GM18951 (cell line): ENCODE measurements at regions not wholly inside any gene's neighbourhood (a gene's known extent, or its start where the extent isn't known, plus 50 kb on each side); places are given as distances from the start of the nearest gene placed in this dataset.

Experiments
- POLR2A ChIP-seq: IDR thresholded peaks from 4 replicates; pipeline ENCODE4 v1.6.1; 2011; ENCODE audit warnings: mild to moderate bottlenecking; ENCODE audit not compliant: insufficient read length, insufficient read depth; ENCODE audit errors: extremely low read depth
- in situ Hi-C: fragments of 300-500 bp; cut with MboI; formaldehyde crosslinking; loops from one replicate; pipeline ENCODE4 v1.12.0; 2022; ENCODE audit warnings: low sequenced_read_pairs, mixed read lengths, inconsistent platforms; ENCODE audit not compliant: unreplicated experiment

DNA sequence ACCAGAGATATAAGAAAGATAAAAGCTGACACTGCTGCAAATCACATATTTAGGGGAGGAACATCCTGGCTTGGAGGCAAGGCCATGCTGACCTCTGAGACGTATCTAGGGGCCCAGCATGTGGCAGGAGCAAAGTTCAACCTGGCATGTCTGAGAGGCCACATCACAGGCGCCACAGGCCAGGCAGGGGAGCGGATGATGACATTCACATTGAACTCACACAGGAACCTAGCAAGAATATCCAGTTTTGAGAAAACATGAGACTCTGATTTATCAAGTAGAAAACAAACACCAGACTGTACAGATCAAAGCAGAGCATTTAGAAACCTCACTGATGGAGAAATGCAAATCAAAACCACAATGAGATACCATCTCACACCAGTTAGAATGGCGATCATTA, 64.2 kb upstream of the STK32A start:
- TF ChIP-seq POLR2A, result no peak
- in situ Hi-C loops, result no loop called here

DNA sequence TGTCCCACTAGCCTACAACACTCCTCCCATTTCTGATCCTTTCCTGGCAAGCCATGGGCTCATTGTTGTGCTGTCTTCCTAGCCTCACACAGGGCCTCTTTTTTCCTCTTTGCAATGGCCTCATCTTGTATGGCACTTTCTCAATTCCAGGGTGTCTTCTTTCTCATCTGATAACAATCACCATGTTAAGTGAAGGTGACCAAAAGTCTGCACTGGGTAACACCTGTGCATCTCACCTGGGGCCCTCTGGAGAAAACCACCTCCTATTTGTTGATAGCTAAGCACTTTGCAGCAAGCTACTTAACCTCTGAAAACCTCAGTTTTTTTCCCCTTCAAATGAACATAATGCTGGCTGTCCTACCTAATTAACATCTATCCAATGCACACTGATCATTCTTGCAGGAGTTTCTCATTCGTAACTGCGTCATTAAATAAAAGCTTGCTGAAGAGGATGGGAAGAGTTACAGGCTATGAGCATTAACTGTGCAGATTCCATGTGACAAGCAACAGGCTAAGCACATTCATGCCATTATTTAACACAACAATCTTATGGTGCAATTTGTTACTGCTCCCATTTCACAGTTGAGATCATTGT, 60.1 kb upstream of the STK32A start:
- in situ Hi-C loops, result loop anchor here (25.0 kb wide), 1 partner anchor 637 kb away; no protein-coding TSS in a partner anchor
- no peak for TF ChIP-seq POLR2A

DNA sequence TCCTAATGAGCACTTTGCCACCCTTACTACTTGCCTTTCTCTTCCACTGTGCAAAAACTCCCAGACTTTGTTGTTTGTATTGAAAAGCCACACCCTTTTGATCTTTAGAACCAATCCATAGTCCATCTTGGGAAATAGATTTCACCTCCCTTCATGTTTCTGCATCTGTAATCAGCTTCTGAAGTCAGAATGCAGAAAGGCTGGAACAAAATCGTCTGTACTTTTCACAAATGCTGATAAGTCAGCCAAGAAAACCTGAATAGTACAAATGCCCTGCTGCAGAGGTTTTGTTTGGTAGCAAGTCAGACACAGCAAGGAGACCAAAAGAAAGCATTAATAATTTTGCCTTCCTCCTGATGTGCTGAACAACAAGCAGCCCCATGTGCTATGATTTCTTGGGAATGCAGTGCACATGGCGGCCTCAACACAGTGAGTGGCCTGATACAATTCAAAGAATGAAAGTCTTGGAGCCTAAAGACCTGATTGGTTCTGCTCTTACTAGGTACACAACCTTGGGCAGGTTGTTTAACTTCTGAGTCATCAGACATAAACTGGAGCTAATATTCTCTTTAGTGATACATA, 59.2 kb upstream of the STK32A start:
- in situ Hi-C loops, result loop anchor here (25.0 kb wide), 1 partner anchor 638 kb away; no protein-coding TSS in a partner anchor
- TF ChIP-seq POLR2A, result no peak

- TF ChIP-seq POLR2A, result no peak
- in situ Hi-C loops, result loop anchor here (25.0 kb wide), 1 partner anchor 639 kb away; no protein-coding TSS in a partner anchor
These were observed 58.4 kb upstream of the STK32A start for GRCh38 chr5:147176422-147176821.

DNA sequence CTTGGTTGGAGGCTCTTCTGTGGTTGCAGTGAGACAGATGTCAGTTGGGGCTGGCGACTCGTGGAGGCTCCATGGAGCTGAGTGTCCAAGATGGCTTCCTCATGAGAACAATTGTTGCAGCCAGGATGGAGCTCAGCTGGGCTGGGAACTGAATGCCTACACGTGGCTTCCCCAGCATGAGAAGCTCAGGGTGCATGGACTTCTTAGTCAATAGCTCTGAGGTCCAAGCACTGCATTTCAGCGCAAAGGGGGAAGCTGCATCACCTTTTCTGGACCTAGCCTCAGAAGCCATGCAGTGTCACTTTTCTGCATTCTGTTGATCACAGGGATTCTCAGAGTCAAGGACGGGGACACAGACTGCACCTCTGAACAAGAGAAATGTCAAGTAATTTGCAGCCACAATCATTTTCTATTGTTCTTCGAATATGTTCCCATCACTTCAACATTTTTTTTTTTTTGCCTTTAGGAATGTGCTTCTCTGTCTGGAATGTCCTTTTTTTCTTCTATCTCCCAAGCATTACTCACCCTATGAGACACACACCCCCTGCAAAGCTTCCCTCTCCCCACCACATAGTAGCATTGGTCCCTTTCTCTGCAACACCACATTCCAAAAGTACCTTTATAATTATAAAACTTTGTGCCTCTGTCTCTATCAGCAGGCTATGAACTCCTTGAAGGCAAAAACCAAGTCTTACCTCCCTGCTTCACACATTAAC, 57.5 kb upstream of the STK32A start:
- TF ChIP-seq POLR2A, result no peak
- in situ Hi-C loops, result loop anchor here (25.0 kb wide), 1 partner anchor 640 kb away; no protein-coding TSS in a partner anchor

DNA sequence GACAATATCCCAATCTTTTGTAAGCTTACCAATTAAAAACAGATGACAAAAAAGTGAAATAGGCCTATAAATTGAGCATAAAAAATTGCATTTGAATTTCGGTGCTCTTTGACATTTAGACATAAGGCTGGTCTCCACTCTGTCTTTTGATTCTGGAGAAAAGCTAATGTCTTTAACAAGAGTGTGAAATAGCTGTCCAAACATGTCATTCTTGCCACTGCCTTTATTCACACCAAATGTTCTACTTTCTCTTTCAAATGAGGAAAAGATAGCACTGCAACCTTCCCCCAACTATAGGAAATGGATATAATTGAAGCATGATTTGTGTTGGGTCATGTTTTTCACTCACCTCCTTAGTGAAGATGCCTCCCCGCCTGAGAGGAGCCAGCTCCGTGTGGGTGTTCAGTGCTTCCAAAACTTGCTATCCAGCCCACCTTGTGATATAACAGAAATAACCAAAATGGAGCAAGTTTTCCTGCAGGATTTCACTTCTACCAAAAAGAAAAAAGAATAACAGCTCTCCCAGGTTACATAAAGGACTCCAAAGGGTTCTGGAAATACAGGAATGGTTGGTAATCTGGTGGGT, 55.2 kb upstream of the STK32A start:
- in situ Hi-C loops, result loop anchor here (25.0 kb wide), 1 partner anchor 642 kb away; no protein-coding TSS in a partner anchor
- TF ChIP-seq POLR2A, result no peak

DNA sequence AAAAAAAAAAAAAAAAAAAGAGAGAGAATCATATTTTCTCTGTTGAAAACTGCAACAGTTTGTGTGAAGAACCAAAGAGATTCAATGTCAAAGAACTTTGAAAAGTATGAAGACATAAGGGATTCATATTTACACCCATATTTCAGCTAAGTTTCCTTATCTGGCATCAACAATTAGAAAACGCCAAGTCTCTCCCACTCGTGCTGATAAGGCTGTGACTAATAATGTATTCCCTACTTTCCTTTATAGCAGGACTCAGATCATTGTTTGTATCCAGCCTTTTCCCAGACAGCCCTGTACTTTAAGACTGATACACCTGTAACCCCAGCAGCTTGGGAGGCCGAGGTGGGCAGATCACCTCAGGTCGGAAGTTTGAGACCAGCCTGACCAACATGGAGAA, 54.1 kb upstream of the STK32A start:
- in situ Hi-C loops, result loop anchor here (25.0 kb wide), 1 partner anchor 643 kb away; no protein-coding TSS in a partner anchor
- no peak for TF ChIP-seq POLR2A
